Central memory CD8-positive, alpha-beta T cell (primary cell): ENCODE measurements at regions not wholly inside any gene's neighbourhood (a gene's known extent, or its start where the extent isn't known, plus 50 kb on each side); places are given as distances from the start of the nearest gene placed in this dataset.

Source experiments
- ATAC-seq: fragments of 150-1000 bp; cut with Tn5 transposase; replicated peaks from 2 replicates; pipeline ENCODE4 v1.10.0; 2022; ENCODE audit warnings: mild to moderate bottlenecking, moderate FRiP score, moderate number of reproducible peaks; ENCODE audit not compliant: poor library complexity, severe bottlenecking; ENCODE audit errors: extremely low read depth
- DNase-seq, 2 donors: peaks; one replicate each; pipeline ENCODE4 v3.0.0; 2021; ENCODE audit warnings: low spot score in 2 of 2
- H3K27ac Mint-ChIP-seq: one replicate; pipeline ENCODE4 v1.8.0; 2022; ENCODE audit warnings: low read depth, mild to moderate bottlenecking, moderate library complexity, mixed read lengths
- H3K27me3 Mint-ChIP-seq: one replicate; pipeline ENCODE4 v1.8.0; 2022; ENCODE audit warnings: mixed read lengths
- H3K36me3 Mint-ChIP-seq: one replicate; pipeline ENCODE4 v1.8.0; 2022; ENCODE audit warnings: mild to moderate bottlenecking, moderate library complexity, mixed read lengths; ENCODE audit not compliant: insufficient read depth
- H3K4me1 Mint-ChIP-seq: one replicate; pipeline ENCODE4 v1.8.0; 2022; ENCODE audit warnings: mixed read lengths
- H3K4me3 Mint-ChIP-seq: one replicate; pipeline ENCODE4 v1.8.0; 2022; ENCODE audit warnings: mild to moderate bottlenecking, moderate library complexity, mixed read lengths
- H3K9me3 Mint-ChIP-seq: one replicate; pipeline ENCODE4 v1.8.0; 2022; ENCODE audit warnings: mixed read lengths

DNA sequence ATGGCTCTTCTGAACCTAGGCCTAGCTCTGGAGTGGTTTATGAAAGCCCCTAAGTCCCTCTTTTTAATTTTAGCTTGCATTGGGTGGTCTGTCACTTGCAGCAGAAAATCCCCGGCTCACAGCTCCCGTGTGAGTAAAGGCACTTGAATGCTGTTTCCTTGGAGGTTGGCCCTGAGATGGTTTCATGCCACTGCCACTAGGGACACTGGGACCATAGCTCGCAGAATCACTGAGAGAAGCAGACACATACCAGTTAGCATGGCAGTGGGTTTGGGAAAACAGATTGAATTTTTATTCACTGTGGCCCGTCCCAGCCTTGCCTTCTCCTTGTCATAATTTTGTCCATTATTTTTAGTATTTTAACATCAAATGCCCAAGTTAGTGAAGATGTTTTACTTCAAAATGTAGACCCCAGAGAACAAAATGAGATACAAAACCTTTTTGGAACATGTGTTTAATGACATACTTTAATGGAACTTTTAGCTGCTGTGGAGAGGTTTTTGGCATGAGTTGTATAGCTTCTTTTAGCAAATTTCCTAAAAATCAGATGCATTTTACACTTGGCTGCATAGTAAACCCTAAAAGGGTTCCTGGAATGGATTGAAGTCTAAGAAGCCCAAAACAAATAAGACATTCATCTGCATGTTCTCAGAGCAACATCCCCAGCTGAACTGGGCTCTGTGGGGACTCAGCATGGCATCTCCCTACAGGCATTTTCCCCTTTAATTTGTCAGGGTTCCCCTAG lies 259.7 kb upstream of the PITRM1 start:
- peaks cover 7% of the 10 kb centered on the region for H3K27me3 Mint-ChIP-seq
- DNase-seq, result no peak
- H3K27ac Mint-ChIP-seq, result no peak overlapping the region
- H3K4me1 Mint-ChIP-seq, result peaks cover 11% of the 10 kb centered on the region
- no peak for ATAC-seq
- peaks cover 1% of the 10 kb centered on the region for H3K36me3 Mint-ChIP-seq
- H3K4me3 Mint-ChIP-seq, result no peak overlapping the region
- H3K9me3 Mint-ChIP-seq, result peaks cover 9% of the 10 kb centered on the region

DNA sequence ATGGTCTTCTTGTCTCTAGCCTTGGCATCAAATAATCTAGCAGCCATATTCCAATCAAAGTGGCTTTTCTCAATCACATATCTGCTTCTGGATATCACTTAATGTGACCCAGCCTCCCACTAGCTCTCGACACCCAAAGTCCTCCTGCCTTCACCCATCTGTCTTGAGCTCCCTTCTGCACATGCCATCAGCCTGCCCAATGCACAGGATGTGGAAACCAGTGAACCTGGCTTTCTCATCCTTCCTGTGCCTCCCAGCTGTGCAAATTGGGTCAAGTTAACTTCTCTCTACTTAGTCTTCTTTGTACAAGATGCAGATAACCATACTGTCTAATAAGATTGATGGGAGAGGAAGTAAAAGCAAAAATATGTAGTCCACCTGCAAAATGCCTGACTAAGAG lies 257.9 kb upstream of the PITRM1 start:
- Mint-ChIP-seq H3K27me3 (no peaks in the 10 kb centered on the region), H3K4me1 (peaks cover 7% of the 10 kb centered on the region), H3K27ac (peak overlapping the region; percentile 38), H3K9me3 (peaks cover 9% of the 10 kb centered on the region), H3K4me3 (no peak overlapping the region), H3K36me3 (no peaks in the 10 kb centered on the region)
- DNase-seq (no peak), ATAC-seq (no peak)

DNA sequence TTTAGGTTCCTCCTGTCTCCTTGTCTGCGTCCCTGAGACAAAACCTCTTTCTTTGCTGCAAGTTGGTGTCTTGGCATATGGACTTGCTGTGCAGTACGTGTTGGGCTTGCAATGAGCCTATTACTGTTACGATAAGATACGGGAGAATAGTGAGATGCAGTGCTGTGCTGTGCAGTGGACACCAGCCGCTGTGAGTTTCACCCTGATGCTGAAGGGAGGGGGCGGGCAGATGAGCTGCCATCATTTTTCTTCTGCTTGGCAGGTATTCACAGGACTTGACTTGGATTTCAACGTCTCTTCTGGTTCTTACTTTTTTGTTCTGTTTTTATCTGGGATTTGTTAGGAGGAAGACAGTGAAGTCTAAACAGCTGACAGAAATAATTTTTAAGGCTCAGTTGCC lies 257.1 kb upstream of the PITRM1 start:
- ATAC-seq, result no peak
- Mint-ChIP-seq H3K4me3 (no peak overlapping the region), H3K36me3 (no peaks in the 10 kb centered on the region), H3K27ac (no peak overlapping the region), H3K27me3 (no peaks in the 10 kb centered on the region), H3K9me3 (peaks cover 9% of the 10 kb centered on the region), H3K4me1 (peaks cover 7% of the 10 kb centered on the region)
- DNase-seq, result no peak

DNA sequence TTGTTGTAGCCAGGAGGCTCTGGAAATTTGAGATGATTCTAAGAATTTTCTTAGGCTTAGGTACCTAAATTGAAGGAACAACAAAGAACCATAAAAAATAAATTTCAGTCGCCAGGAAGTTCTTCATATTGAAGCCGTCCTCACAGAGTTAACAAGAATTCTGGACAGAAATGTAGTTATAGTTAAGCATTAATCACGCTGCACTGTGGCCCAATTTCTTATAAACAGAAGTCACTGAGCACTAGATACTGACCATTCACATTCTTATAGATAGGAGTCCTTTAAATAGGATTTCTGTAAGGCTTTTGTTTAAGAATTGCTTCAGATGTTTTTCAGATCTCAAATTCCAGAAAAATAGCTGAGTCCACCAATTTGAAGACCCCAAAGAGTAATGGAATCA lies 256.2 kb upstream of the PITRM1 start:
- ATAC-seq (no peak), DNase-seq (no peak)
- Mint-ChIP-seq H3K4me1 (peaks cover 13% of the 10 kb centered on the region), H3K4me3 (no peak overlapping the region), H3K27ac (no peak overlapping the region), H3K36me3 (peaks cover under 1% of the 10 kb centered on the region), H3K27me3 (no peaks in the 10 kb centered on the region), H3K9me3 (peaks cover 9% of the 10 kb centered on the region)

DNA sequence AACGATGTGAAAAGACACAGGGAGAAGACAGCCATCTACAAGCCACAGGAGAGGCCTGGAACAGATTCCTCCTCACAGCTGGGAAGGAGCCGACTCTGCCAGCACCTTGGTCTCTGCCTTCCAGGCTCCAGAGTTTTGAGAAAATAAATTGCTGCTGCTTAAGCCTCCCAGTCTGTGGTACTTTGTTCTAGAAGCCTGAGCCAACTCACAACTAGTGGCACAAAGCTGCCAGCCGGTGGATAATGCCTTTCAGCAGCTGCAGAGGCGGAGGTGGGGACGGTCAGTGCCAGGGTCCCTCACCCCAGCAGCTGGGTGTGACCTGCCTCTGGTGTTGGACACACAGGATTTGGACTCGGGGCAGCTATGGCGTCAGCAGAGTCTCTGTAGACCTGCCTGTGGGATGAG lies 255.4 kb upstream of the PITRM1 start:
- peaks cover 9% of the 10 kb centered on the region for H3K9me3 Mint-ChIP-seq
- DNase-seq, result no peak
- H3K27ac Mint-ChIP-seq, result no peak overlapping the region
- H3K27me3 Mint-ChIP-seq, result peaks cover 6% of the 10 kb centered on the region
- no peak overlapping the region for H3K4me3 Mint-ChIP-seq
- peaks cover 13% of the 10 kb centered on the region for H3K4me1 Mint-ChIP-seq
- H3K36me3 Mint-ChIP-seq, result peaks cover 2% of the 10 kb centered on the region
- ATAC-seq, result no peak

DNA sequence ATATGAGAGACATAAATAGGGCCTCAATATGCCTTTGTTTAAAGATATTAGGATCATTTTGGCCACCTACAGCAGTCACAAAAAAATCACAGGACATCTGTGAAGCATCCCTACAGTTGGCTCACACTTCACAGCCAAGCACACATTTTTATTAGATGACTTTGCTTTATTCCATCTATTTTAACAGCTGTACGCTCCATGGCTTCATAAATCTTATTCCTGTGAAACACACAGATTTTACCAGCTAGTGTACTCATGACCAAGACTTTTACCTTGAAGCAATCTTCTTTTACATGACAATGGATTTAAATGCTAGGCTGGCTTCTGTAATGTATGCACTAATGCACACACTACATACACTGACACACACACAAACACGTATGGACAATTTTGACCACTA lies 254.8 kb upstream of the PITRM1 start:
- Mint-ChIP-seq H3K9me3 (peaks cover 9% of the 10 kb centered on the region), H3K36me3 (peaks cover 2% of the 10 kb centered on the region), H3K27ac (no peak overlapping the region), H3K4me3 (no peak overlapping the region), H3K4me1 (peaks cover 16% of the 10 kb centered on the region), H3K27me3 (peaks cover 6% of the 10 kb centered on the region)
- ATAC-seq, result no peak
- no peak for DNase-seq

DNA sequence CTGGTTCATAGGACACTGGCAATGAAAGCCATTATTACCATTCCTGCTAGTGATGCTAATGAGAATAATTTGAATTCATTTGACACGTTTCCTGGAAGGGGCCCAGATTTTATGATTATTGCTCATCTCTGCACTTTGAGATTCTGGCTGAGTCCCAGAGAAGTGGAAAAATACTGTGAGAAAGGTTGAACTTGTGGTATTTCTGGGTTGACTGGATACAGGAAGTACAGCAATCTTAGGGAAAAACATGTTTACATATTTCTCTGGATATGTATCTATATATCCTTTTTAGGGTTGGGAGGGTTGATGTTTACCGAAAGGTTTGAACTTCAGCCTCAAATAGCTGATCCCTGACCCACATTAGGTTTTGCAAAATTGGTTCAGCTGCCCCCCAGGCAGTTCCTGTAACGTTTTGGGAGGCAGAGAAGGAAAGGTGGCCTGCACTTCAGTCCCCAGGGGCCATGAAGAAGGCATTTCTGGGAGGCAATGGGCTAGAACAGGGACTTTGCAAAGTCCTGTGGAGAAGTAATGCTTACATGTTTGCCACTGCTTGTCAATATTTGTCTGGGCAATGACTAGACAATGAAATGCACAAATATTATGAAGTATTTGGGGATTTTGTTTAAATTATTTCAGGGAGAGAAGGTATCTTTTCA lies 253.7 kb upstream of the PITRM1 start:
- DNase-seq, result no peak
- peaks cover 2% of the 10 kb centered on the region for H3K36me3 Mint-ChIP-seq
- peaks cover 6% of the 10 kb centered on the region for H3K27me3 Mint-ChIP-seq
- peaks cover 9% of the 10 kb centered on the region for H3K9me3 Mint-ChIP-seq
- no peak for ATAC-seq
- no peak overlapping the region for H3K27ac Mint-ChIP-seq
- H3K4me3 Mint-ChIP-seq, result no peak overlapping the region
- peaks cover 22% of the 10 kb centered on the region for H3K4me1 Mint-ChIP-seq

DNA sequence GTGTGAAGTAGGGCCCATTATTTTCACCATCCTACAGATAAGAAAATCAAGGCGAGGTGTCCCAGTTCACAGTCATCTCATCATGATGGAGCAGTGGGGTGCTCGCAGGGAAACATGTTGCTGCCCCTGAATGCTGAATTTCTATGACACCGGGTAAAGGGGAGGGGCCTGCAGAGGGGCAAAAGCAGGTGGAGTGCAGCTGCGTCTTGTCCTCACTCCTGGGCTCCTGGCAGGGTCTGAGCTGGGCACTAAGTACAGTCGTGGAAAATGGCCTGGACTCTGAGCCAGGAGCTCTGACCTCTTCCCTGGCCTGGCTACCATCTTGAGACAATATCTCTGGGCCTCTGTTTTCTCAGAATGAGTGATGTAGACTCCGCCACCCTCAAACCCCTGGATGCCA lies 253.1 kb upstream of the PITRM1 start:
- Mint-ChIP-seq H3K4me1 (peaks cover 23% of the 10 kb centered on the region), H3K27ac (no peak overlapping the region), H3K36me3 (peaks cover 2% of the 10 kb centered on the region), H3K27me3 (peaks cover 9% of the 10 kb centered on the region), H3K4me3 (no peak overlapping the region), H3K9me3 (peaks cover 4% of the 10 kb centered on the region)
- no peak for DNase-seq
- no peak for ATAC-seq

DNA sequence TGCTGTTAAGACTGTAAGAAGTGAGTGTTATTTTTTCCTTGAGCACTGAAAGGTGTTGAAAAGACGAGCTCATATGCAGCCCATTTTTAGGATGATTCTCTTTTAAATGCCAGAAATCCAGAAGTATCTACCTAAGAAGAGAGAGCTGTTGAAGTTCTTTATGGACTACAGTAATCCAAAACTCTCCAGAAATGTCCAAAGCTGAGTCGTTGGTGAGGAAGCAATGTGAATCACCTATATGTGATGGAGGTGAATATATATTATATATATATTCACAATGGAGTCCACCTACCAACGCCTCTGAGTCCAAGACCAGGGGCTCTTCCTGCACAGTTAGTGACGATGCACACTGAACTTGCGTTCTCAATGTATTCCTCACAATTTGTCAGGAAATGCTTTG lies 252.7 kb upstream of the PITRM1 start:
- no peak overlapping the region for H3K27ac Mint-ChIP-seq
- peaks cover 23% of the 10 kb centered on the region for H3K4me1 Mint-ChIP-seq
- no peaks in the 10 kb centered on the region for H3K9me3 Mint-ChIP-seq
- peaks cover 14% of the 10 kb centered on the region for H3K27me3 Mint-ChIP-seq
- H3K36me3 Mint-ChIP-seq, result peaks cover 2% of the 10 kb centered on the region
- ATAC-seq, result no peak
- no peak overlapping the region for H3K4me3 Mint-ChIP-seq
- no peak for DNase-seq

DNA sequence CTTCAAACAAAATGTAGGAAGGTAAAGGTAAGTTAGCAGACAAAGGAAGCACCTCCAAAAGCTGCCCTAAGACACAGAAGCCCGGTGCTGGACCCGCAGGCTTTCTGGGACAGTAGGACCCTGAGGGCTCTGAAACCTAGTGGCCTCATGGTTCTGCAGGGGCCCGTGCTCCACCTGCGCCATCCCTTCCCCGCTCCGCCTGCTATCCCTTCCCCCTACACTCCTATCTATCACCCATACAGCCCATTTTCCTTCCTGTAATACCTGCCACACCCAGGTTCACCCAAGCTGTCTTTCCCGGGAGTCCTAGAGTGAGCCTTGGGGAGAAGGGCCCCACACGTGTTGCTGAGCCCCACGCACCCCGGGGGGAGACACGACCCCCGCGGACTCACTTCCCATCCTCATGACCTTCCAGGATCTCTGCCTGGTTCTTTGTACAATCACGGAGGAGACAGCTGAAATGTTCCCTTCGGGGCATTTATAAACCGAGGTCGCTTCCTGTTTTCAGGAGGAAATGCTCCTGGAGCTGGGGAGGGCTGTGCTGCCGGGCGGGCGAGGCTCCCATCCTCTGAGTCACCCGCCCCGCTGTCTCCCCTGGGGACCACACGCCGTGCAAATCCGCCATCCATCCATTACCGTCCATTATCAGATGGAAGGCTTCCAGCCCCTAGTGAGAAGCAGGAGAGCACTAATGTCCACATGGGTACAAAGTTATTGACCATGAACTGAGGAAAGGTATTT lies 251.7 kb upstream of the PITRM1 start:
- Mint-ChIP-seq H3K4me1 (peaks cover 33% of the 10 kb centered on the region), H3K4me3 (no peak overlapping the region), H3K9me3 (no peaks in the 10 kb centered on the region), H3K36me3 (peaks cover 2% of the 10 kb centered on the region), H3K27me3 (peaks cover 16% of the 10 kb centered on the region), H3K27ac (no peak overlapping the region)
- no peak for DNase-seq
- ATAC-seq, result no peak

DNA sequence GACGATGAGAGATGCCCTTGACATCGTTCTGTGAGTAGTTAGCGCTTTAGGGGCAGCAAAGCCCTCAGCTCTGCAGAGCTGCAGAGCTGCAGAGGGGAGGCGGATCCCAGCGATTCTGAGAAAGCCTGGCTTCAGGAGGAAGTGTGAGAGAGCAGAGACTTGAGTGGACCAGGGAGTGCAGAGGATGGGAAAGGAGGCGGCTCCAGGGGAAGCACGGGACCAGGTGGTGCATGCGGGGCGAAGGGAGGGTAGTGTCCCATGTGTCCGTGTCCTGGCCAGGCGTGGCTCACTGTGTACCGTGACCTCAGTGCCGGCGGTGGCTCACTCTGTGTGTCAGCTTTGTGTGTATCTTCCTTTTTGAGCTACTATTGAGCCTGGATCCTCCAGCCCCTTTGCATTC lies 250.8 kb upstream of the PITRM1 start:
- peaks cover 2% of the 10 kb centered on the region for H3K36me3 Mint-ChIP-seq
- H3K27me3 Mint-ChIP-seq, result peaks cover 16% of the 10 kb centered on the region
- no peaks in the 10 kb centered on the region for H3K9me3 Mint-ChIP-seq
- no peak for DNase-seq
- no peak for ATAC-seq
- H3K4me3 Mint-ChIP-seq, result no peak overlapping the region
- H3K4me1 Mint-ChIP-seq, result peaks cover 35% of the 10 kb centered on the region
- H3K27ac Mint-ChIP-seq, result peak overlapping the region; percentile 46

DNA sequence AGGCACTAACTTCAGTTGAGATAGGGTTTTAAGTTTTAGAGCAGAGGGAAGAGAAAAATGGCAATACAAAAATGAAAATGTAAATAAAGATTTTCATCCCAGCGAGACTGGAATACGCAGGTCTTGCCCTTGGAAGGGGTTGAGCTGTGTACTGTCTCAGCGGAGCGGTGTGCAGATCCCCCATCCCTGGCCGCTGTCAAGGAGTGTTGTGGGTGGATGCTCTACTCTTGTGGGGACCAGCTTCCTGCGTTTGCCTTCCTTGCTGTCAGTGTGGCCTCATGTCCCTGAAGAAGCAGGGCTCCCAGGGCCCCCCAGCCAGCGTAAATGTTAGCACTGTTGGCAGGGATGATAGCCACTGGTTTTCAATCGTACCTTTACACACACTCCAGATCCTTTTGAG lies 249.7 kb upstream of the PITRM1 start:
- DNase-seq, result no peak
- Mint-ChIP-seq H3K4me1 (peaks cover 35% of the 10 kb centered on the region), H3K4me3 (peak overlapping the region; percentile 41), H3K27ac (peak overlapping the region; percentile 32), H3K27me3 (peaks cover 16% of the 10 kb centered on the region), H3K9me3 (no peaks in the 10 kb centered on the region), H3K36me3 (peaks cover 2% of the 10 kb centered on the region)
- ATAC-seq, result no peak
